ENCODE measurements at regions not wholly inside any gene's neighbourhood (a gene's known extent, or its start where the extent isn't known, plus 50 kb on each side); places are given as distances from the start of the nearest gene placed in this dataset.

DNA sequence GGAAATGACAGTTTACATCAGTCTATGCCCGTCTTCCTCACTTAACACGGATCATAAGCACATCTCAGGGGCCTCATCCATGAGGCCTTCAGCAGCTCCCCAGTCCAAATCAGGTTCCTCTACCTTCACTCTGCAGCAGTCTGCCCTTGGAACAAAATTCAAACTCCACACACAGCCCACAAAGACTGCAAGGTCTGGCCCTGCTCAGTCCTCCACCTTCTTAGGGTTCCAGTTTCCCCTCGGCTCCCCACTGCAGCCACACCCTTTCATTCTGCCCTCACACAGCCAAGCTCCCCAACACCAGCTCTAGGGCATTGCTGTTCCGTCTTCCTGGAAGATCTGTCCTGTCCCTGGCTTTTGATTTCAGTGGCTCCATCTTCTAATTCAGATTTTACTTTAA is 95.2 kb upstream of the IQSEC1 start:
- no peak for DNase-seq

DNA sequence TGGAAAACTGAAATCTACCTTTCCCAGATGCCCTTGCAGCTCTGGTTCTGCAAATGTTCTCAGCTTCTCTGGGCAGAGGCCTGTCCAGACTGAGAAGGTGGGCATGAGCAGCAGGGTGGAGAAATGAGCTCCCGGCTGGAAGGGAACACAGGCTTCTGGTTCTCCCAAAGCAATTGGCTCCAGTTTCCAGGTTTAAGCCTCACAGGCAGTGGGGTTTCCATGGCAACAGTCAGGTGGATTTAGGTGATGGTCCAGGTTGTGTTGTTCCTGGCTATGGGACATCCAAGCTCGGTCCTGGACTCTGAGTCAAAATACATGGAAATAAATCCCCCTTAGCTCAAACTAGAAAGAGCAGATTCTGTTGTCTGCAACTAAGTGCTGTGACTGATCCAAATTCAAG is 94.6 kb upstream of the IQSEC1 start:
- no peak for DNase-seq

DNA sequence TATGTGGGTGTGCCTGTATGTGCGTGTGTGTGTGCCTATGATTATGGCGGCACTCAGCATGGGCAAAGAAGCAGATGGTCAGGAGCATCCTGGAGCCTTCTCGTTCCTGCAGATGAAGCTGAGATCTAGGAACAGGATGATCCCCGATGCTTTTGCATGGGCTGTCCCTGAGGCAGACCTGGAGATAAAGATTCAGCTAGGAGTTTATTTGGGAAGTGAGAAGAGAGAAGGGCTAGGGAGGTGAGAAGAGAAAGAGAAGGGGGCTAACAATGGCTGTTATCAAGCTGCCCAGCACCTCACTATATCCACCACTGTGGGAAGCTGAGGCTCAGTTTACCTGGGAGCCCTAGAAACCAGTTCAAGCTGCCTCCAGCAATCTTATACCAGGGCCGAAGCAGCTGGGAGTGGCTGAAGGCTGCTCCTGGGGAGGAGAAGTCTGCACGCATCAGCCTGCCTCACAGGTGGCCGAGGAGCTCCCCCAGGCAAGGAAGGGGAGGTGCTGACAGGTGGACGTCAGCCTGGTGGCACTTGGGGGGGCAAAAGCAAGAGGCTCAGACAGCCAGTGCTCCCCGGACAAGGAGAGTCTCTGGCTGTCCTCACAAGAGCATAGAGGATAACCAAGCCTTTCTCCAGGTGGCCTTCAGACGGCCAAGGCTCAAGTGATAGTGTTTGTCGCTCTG is 94.0 kb upstream of the IQSEC1 start:
- no peak for DNase-seq

DNA sequence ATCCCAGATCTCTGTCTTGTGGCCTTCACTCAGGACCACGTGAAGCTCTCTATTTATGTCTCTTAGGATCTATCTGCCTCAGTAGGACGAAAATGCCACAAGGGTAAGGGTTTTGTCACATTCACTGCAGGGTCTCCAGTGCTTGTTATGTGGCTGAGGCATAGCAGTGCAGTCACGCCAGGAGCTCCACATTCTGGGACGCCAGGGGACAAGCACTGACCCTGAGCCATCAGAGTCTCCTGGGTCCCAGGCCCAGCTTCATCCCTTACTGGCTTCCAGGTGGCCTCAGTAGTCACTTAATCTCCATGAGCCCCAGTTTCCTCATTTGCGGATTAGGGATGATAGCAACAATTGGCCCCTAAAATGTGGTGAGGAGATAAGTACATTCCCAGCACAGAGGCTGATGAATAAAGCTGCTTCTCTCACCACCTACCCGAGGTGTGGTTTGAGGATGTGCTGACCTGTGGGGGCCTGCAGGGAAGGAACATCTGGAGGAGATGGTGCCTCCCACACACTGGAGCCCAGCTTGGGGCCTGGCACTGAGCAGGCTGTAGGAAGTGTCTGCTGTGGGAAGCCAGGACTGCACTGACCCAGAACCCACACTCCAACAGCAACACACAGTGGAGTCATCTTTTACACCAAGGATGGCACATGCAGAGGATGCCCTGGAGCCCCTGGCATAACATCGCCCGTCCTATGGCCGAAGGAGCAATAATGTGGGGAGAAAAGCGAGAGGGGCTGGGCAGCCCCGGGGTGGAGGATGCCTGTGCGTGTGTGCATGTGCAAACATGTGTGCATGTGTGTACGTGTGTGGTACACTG is 93.2 kb upstream of the IQSEC1 start:
- no peak for DNase-seq

DNA sequence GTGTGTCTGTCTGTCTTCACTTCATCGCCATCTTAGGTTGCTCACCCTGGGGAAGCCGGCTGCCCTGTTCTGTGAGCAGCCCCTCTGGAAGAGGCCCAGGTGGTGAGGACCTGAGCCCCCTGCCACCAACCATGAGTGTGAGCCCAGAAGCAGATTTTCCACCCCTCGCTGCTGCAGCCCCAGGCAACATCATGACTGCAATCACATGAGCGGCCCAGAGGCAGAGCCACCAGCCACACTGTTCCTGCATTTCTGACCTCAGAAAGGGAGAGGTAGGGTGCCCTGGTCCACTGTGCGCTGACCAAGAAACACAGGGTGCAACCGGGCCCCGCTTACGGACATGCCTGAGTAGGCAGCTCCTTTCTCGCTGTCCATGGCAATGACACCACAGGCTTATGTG is 92.3 kb upstream of the IQSEC1 start:
- no peak for DNase-seq

DNA sequence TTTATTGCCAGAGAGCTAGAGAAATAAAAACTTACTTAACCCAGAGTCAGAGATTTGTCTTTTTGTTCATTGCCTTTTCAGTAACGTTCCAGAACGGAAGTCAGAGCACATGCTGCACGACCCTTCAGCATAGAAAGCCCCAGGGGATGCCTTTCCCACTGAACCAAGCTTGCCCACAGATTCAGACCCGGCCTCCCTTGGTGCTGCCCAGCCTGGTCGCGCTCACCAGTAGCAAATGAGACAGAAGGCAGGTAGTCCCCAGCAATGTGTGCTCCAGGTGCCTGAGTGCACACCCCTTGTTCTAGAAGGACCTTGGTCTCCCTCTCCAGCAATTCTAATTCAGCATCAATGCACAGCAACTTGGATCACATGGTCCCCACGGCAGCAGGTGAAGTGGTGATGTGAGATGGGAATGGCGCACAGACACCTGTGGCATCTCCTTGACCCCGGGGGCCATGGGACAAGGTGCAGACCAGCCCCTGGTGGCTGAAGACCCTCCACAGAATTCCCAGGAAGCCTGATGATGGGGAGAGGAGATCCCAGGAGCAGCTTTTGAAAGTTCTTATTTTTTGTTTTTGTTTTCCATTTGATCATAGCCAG is 91.8 kb upstream of the IQSEC1 start:
- DNase-seq = no peak

DNA sequence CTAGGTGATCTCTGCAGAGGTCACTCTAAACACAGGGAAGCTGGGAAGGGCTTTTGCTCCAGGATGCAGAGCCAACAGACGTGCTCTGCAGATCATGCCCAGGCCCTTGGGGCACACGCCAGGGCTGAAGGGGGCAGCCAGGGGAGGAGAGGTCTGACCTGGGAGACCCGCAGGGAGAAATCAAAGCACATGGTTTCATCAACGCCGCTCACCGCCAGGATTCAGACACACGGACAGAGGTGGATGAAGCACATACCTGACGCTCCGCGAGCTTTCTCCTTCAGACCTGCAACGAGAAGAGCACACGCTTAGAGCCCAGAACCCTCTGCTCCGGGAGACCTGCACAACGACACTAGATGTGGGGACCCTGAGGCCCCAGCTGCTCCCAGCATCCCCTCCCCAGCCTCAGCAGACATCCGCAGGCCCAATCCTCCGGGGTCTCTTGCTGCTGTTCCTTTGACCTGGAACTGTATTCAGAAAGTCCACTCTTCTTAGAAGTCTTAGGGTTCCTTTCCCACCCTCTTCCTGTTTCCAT is 90.7 kb upstream of the IQSEC1 start:
- no peak for DNase-seq

DNA sequence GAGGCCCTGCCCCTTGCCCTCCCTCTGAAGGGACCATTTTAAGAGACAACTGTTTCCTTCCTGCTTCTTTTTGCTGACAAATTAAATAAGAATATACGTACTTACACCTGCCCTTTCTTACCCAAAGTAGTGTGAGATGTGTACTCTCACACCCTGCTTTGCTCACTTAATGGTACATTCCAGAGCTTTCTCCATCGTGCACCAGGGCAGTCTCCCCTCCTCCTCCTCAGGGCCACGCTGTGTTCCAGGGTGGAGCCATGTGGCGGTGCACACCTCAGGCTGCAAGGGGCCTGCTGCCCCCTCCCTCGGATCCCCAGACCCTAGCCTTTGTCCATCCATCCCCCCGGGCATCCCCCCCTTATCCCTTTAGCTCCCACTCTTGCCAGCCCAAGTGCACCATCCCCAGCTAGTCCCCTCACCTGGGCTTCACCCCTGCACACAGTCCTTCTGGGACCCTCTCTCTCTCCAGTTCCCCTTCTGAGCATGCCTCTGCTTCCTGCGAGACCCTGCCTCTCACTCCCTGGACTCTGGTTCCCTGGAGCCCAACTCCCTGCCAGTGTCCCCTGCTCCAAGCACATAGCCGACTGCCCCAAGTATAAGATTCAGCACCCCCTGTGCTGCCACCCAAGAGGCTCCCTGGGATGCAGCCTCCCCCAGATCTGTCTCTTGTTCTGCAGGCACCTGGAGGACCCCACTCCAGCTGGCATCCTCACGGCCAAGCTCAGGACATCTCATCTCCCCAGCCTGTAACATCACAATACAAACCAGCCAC is 89.5 kb upstream of the IQSEC1 start:
- no peak for DNase-seq

DNA sequence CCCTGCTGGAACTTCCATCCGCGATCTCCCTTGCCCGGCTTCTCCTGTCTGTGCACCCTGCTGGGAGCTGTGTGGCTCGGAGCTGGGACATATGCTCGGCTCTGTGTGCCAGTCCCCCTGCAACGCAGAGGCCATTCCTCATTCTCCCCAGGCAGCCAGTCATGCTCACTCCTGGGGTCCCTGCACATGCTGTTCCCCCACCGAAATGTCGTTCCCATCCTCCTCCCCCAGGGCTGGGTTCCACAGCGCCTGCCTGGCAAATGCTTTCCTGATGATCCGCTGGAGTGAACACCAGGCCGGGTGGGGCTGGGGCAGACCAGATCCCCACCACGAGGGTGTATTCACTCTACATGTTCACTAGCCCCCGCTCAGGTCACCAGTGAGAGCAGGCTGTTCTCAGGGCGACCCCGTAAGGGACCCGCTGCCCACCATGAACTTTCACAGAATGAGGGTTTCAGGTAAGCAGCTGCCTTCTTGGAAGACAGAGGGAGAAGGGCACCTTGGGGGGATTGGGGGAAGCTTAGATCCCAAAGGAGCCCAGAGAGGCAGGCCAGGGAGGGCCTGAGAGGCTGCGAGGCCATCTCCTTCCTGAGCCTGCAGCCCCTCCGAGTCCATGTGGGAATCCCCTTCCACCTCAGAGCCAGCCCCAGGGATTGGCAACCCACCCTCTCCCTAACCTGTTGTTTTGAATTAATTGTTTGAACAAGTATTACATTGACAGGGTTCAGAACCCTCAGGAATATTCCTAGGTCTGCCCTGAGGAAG is 88.7 kb upstream of the IQSEC1 start:
- DNase-seq = no peak

DNA sequence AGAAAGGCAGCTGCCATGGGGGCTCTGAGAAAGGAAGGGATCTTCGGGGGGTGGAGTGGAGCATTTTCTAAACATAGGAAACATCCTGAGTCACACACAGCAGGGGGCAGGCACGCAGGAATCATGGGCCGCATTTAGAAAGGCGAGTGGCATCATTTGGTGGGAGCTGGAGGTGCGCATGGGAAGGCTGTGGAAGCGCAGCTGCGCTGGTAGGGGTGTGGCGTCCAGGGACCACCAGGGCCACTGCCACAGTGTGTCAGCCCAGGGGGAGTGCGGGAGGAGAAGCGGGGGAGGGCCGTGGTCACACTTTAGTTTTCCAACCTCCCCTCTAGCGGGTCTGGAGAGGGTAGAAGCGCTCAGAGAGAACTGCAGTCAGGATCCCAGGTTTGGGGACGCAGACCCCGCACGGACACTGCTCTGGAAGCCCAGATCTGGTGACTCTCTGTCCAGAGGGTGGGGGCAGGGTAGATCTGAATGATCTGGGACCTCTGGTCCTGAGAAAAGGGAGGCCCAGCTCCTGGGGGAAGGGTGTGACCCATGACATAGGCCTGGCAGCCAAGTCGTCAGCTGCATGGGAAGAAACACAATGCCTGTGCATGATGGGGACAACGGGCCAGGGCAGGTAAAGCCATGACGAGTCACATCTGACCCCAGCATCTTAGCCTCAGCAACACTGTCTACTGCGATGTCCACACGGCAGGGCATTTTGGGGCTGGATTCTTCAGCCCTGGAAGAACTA is 88.0 kb upstream of the IQSEC1 start:
- DNase-seq = no peak

DNA sequence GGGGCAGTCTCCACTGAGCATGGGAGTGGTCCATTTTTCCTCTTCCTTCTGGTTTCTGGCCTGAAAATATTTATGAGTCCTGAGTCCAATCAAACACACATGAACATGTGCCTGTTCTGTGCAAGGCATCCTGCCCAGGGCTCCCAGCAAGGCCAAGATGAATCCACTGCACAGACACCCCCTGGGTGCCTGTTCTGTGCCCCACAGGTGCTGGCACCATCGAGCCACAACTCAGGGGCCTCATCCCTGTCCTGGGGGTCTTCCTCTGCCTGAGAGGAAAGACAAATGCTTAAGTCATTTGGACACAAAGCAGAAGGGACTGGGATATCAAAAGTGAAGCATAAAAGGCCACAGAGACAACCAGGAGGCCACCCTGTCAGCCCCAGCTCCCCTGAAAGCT is 87.4 kb upstream of the IQSEC1 start:
- DNase-seq = no peak

DNA sequence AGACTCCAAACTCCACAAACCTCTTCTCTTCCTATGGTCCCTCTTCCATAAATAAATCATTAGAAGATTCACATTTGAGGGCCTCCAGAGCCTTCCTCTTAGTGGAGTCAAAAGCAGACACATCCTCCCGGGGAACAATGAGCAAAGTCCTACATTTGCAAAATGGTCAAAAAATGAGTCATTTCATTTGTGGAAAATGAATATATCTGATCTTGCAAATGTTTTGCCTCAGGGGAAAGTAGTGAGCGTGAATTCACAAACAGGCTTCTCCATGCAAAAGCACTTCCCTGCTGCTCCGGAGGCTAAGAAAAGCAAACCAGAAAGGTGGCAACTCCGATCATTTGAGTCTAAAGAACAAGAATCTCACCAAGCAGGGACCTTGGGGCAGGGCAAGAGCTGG is 86.7 kb upstream of the IQSEC1 start:
- no peak for DNase-seq

DNA sequence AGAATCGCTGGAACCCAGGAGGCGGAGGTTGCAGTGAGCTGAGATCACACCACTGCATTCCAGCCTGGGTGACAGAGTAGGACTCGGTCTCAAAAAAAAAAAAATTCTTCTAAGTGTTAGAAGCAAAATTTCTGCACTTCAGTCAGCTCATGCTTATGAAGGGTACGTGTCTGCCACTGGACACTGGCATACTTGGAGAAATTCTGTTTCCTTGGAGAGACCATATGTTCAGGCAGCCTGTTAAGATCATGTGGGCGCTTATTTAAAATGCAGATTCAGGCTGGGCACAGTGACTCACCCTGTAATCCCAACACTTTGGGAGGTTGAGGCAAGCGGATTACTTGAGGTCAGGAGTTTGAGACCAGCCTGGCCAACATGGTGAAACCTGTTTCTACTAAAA is 85.6 kb upstream of the IQSEC1 start:
- no peak for DNase-seq

DNA sequence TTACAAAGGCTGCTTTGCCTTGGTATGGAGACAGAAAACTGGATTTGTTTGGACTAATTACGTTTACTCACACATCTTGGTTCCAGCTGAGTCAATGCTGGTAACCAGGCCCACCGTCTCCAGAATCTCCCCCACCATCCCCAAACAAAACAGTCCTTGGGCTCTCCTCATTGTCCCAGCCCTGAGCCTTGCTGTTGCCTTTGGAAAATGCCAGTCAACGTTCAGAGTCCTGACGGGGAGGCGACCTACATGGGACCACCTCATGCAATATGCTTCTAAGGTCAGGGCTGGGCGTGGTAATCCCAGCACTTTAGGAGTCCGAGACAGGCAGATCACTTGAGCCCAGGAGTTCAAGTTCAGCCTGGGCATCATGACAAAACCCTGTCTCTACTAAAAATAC is 85.2 kb upstream of the IQSEC1 start:
- no peak for DNase-seq

DNA sequence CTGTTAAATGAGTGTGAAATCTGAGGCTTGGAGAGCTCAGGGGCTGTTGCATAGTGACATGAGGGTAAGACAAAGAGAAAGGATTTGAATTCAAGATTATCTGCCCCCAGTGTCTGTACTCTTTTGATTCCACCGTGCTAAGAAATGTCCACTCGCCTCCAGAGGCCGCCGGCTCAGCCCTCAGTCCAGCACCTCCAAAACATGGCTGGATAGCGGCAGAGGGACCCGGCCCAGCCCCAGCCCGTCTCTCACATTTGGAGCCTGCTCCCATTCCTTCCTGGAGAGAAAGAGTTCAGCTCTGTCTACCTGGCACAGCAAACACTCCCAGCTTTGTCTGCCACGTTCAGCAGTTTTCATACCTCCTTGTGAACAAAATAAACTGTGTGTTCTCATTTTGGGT is 84.8 kb upstream of the IQSEC1 start:
- no peak for DNase-seq

DNA sequence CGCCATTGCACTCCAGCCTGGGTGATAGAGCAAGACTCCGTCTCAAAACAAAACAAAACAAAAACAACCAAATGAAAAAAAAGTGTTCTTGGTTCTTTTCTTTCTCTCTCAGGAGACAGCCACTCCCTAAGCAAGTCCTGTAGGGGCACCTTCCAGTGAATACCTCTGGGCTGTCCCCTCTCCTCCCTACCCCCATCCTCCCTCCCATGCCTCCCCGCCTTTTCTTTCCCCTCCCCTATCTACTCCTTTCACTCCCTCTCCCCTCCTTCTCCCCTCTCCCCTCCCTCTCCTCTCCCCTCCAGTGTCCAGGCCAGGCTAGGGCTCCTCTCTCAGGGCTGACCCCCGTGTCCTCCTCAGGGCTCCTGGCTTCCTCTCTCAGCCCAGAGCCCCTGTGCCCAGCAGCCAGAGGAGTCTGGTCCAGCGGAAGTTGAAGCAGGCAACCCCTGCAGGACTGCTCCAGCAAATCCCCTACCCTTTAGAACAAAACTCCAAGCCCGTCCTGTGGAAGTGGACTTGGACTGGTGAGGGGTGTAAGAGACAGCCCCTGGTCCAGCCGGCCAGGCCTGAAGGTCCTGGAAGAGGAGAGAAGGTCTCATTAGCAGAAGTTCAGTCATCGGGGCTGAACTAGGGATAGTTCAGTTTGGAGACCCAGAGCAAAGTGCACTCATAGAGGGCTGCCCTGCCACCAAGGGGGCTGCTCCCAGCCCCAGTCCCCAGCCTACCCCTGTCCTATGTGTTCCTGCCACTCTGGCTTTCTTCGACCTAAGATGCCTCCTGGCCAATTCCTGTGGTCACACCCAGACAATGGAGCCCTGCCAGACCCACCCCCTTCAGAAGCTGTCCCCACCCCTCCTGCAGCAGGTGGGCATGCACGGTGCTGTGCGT is 79.8 kb upstream of the IQSEC1 start:
- no peak for DNase-seq

DNA sequence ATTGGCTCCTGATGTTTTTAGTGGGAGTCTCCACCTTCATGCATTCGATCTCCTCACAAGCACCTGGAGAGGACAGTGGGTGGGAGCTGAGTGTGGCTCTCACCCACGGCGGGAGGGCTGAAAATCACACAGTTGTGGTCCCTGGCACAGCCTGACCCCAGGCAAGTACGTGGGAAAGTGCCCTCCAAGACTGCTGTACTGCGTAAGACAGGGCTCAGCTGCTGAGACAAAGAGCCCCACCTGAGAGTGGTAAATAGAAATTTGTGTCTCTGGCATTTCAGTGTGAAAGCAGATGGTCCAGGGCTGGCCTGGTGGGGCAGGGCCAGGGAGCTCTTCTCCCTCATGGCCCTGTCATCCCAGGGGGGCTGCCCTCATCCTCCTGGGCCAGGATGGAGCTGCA is 77.4 kb upstream of the IQSEC1 start:
- DNase-seq = no peak

DNA sequence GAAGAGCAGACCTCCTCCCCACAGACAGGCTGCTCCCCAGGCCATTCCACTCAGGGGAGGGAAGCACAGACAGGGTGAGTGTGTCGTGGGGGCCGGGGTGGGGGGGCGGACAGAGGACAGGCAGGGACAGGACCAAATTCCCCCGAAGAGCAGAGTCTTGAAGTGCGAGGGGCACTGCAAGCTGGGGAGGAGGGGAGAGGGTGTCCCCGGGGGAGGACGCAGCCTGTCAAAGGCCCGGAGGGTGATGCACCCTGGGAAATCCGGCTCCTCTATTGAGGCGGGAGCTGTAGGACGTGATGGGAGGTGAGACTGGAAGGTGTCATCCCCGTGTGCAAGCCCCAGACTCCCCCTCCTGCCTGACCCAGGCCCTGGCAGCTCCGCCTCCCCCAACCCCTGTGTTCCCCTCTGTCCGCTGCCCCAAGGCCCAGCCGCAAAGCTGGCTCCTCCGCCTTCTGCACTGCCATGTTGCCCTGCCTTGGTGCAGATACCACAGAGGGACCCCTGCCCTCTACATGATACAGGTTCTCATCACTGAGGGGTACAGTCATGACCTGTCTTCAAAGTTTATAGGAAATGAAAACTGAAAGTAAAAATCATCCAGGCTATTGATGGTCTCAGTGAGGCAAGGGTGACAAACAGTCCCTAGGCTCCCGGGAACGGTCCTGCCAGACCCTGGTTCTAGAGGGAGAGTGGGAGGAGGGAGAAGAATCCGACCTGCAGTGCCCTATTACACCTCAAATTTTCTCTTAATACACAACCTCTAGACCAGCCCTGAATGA is 76.3 kb upstream of the IQSEC1 start:
- no peak for DNase-seq

DNA sequence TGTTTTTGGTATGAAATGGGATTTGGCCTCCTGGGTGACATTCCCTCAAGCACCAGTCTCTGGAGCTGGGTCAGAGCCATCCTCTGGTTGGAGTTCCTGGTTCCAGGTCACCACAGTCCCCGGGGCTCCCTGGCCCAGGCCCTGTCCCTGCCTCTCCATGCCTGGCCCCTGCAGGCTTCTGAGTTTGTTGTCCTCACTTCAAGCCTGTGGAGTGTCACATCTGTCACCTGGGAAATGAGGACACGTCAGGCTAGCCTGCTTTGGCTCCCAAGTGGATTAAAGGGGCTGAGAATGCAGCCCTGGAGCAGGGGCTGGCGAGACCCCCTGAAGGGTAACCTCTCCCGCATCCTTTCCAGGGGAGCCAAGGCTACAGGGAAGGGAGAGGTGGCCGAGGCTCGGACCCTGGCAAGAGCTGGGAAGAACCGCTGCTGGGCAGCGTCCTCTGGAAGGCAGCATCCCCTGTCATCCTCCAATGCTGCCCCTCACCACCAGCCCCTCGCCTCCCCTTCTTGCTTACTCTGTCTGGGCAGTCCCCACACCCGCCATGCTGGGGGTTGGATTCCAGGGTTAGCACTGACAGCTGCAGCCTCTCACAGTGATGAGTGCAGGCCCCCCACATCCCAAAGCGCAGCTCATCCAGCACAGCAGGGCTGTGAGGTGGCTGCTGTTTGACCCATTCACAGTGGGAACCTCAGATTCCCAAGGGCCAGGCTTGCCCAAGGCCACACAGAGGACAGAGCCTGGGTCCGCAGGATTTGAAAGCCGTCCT is 75.5 kb upstream of the IQSEC1 start:
- DNase-seq = no peak

Data from CD4-positive, alpha-beta T cell treated with Interleukin-6 for 4 hours (primary cell).